Stomach (tissue), 4 donors: ENCODE measurements at regions not wholly inside any gene's neighbourhood (a gene's known extent, or its start where the extent isn't known, plus 50 kb on each side); places are given as distances from the start of the nearest gene placed in this dataset.

Experiments
- CTCF ChIP-seq, 7 experiments: fragments of 450-650 bp in 4 of 7; fragments of 200-600 bp in 3 of 7; sonication (generic) in 3 of 7; IDR thresholded peaks; one replicate each; pipeline ENCODE4 v1.5.1; 2016 to 2019; ENCODE audit warnings: antibody characterized with exemption in 7 of 7, control low read depth in 2 of 7, mild to moderate bottlenecking in 1 of 7
- EP300 ChIP-seq: sonication (generic); formaldehyde crosslinking; IDR thresholded peaks from one replicate; pipeline ENCODE4 v1.6.1; 2017; ENCODE audit warnings: antibody characterized with exemption
- POLR2A ChIP-seq, 4 donors: fragments of 450-650 bp; IDR thresholded peaks; one replicate each; pipeline ENCODE4 v1.6.1; 2016; ENCODE audit warnings: antibody characterized with exemption in 4 of 4, control low read depth in 2 of 4, mild to moderate bottlenecking in 1 of 4, moderate library complexity in 1 of 4
- POLR2AphosphoS5 ChIP-seq, 3 donors: sonication (generic); formaldehyde crosslinking; IDR thresholded peaks; one replicate each; pipeline ENCODE4 v1.6.1; 2016; ENCODE audit warnings: antibody characterized with exemption in 3 of 3

DNA sequence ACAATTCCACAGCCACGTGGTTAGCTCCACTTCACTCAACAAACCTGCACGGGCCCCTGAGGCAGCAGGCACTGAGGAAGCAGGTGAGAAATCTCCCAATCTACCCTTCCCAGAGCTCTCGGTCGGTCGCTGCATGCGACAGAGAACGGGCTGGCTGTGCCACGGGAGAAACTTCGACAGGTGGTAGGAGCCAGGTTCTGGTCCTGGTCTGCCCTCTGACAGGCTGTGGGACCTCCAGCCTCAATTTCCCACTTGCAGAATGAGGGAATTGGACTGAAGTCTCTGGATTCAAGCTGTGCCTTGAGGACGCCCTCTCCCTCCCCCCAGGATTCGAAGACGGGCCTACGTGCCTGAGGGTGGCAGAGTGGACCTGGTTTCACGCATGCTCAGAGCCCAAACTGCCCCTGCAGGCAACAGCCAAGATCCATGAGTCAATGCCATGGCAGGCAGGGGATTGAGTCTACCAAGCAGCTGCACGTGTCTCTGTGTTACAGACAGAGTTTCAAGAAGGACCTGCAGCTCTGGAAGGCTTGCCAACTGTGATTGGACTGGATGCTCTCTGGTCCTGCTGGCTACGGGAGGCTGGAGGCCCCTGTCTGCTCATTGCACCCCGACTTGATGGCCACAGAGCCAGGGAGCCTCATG, 215.0 kb downstream of the USP6NL start:
- no peak for TF ChIP-seq CTCF (IDR thresholded peaks at IDR 0.05)
- no peak for TF ChIP-seq POLR2A (IDR thresholded peaks at IDR 0.05)
- TF ChIP-seq EP300, result no peak
- TF ChIP-seq POLR2AphosphoS5 (IDR thresholded peaks at IDR 0.05), result no peak
